GM23338 (cell line): ENCODE measurements at regions not wholly inside any gene's neighbourhood (a gene's known extent, or its start where the extent isn't known, plus 50 kb on each side); places are given as distances from the start of the nearest gene placed in this dataset.

Experiments
- ATAC-seq: fragments of 200-7000 bp; cut with Tn5 transposase; 3 replicates; pipeline ENCODE4 v1.9.1; 2020
- DNase-seq: peaks from one replicate; pipeline ENCODE4 v3.0.0-alpha.2; 2015; ENCODE audit warnings: low spot score
- H2AFZ ChIP-seq: fragments of 200-600 bp; sonication (generic); 2 replicates; pipeline ENCODE4 v1.8.0; 2016; ENCODE audit warnings: antibody characterized with exemption, mild to moderate bottlenecking, moderate library complexity
- H3F3A ChIP-seq: fragments of 200-600 bp; sonication (generic); replicated peaks from 2 replicates; pipeline ENCODE4 v1.8.0; 2017; ENCODE audit warnings: antibody characterized with exemption, mixed run types, low read depth
- H3K27ac ChIP-seq: fragments of 200-600 bp; sonication (generic); 2 replicates; pipeline ENCODE4 v1.6.1; 2016; ENCODE audit warnings: low read depth
- H3K27me3 ChIP-seq: fragments of 200-600 bp; sonication (generic); 2 replicates; pipeline ENCODE4 v1.8.0; 2016; ENCODE audit warnings: mild to moderate bottlenecking, mixed run types, moderate library complexity; ENCODE audit not compliant: insufficient read depth
- H3K36me3 ChIP-seq: fragments of 200-600 bp; sonication (generic); 2 replicates; pipeline ENCODE4 v1.8.0; 2016; ENCODE audit warnings: mild to moderate bottlenecking; ENCODE audit not compliant: insufficient read depth
- H3K4me1 ChIP-seq: fragments of 200-600 bp; sonication (generic); 2 replicates; pipeline ENCODE4 v1.8.0; 2016; ENCODE audit warnings: mild to moderate bottlenecking, moderate library complexity; ENCODE audit not compliant: insufficient read depth
- H3K4me2 ChIP-seq: fragments of 200-600 bp; sonication (generic); 2 replicates; pipeline ENCODE4 v1.7.1; 2017; ENCODE audit warnings: mixed run types
- H3K4me3 ChIP-seq: fragments of 200-600 bp; sonication (generic); 2 replicates; pipeline ENCODE4 v1.6.1; 2016; ENCODE audit warnings: mixed run types
- H3K79me2 ChIP-seq: fragments of 200-600 bp; sonication (generic); replicated peaks from 2 replicates; pipeline ENCODE4 v1.8.0; 2017; ENCODE audit warnings: mild to moderate bottlenecking; ENCODE audit not compliant: insufficient read depth
- H3K9me2 ChIP-seq: fragments of 200-600 bp; sonication (generic); 2 replicates; pipeline ENCODE4 v1.8.0; 2017; ENCODE audit not compliant: insufficient read depth
- H4K20me1 ChIP-seq: fragments of 200-600 bp; sonication (generic); replicated peaks from 2 replicates; pipeline ENCODE4 v1.8.0; 2017; ENCODE audit warnings: mild to moderate bottlenecking; ENCODE audit not compliant: insufficient read depth
- H3K27ac Mint-ChIP-seq: 2 replicates; pipeline ENCODE4 v1.8.0; 2020; ENCODE audit warnings: inconsistent platforms, mild to moderate bottlenecking, moderate library complexity, mixed read lengths
- H3K27me3 Mint-ChIP-seq: 3 replicates; pipeline ENCODE4 v1.8.0; 2022; ENCODE audit warnings: low read depth, mild to moderate bottlenecking, moderate library complexity, mixed read lengths, inconsistent platforms; ENCODE audit not compliant: insufficient read depth, poor library complexity
- H3K36me3 Mint-ChIP-seq: 3 replicates; pipeline ENCODE4 v1.8.0; 2021; ENCODE audit warnings: low read depth, mild to moderate bottlenecking, inconsistent platforms, moderate library complexity, mixed read lengths
- H3K4me1 Mint-ChIP-seq: 3 replicates; pipeline ENCODE4 v1.8.0; 2020; ENCODE audit warnings: mild to moderate bottlenecking, inconsistent platforms, mixed read lengths
- H3K4me3 Mint-ChIP-seq: 3 replicates; pipeline ENCODE4 v1.8.0; 2021; ENCODE audit warnings: moderate library complexity, mild to moderate bottlenecking, inconsistent platforms, mixed read lengths
- H3K9me3 Mint-ChIP-seq: 3 replicates; pipeline ENCODE4 v1.8.0; 2020; ENCODE audit warnings: moderate library complexity, mild to moderate bottlenecking, inconsistent platforms, mixed read lengths
- CREB1 ChIP-seq: fragments of 250-450 bp; sonication (Bioruptor Pico); IDR thresholded peaks from 2 replicates; pipeline ENCODE4 v1.5.0; 2020; ENCODE audit warnings: low read depth, mild to moderate bottlenecking, moderate library complexity
- EZH2 ChIP-seq: fragments of 200-600 bp; sonication (generic); IDR thresholded peaks from one replicate; pipeline ENCODE4 v1.8.0; 2017; ENCODE audit warnings: antibody characterized with exemption, mild to moderate bottlenecking, low read depth; ENCODE audit not compliant: unreplicated experiment
- EZH2phosphoT487 ChIP-seq: fragments of 200-600 bp; sonication (generic); IDR thresholded peaks from one replicate; pipeline ENCODE4 v1.8.1; 2018; ENCODE audit warnings: antibody characterized with exemption; ENCODE audit not compliant: unreplicated experiment
- JUNB ChIP-seq: IDR thresholded peaks from one replicate; pipeline ENCODE4 v1.6.1; 2016; ENCODE audit warnings: antibody characterized with exemption; ENCODE audit not compliant: unreplicated experiment
- NANOG ChIP-seq: IDR thresholded peaks from 2 replicates; pipeline ENCODE4 v1.6.1; 2016; ENCODE audit warnings: antibody characterized with exemption, borderline replicate concordance
- POLR2AphosphoS5 ChIP-seq: IDR thresholded peaks from 2 replicates; pipeline ENCODE4 v1.6.1; 2016; ENCODE audit warnings: antibody characterized with exemption, low read depth
- STAT1 ChIP-seq: IDR thresholded peaks from one replicate; pipeline ENCODE4 v1.6.1; 2016; ENCODE audit warnings: antibody characterized with exemption; ENCODE audit not compliant: unreplicated experiment
- ZNF114 ChIP-seq: fragments of 250-450 bp; sonication (Bioruptor Pico); IDR thresholded peaks from 2 replicates; pipeline ENCODE4 v1.5.0; 2020; ENCODE audit warnings: mild to moderate bottlenecking, moderate library complexity
- ZNF331 ChIP-seq: fragments of 250-450 bp; sonication (Bioruptor Pico); IDR thresholded peaks from 2 replicates; pipeline ENCODE4 v1.5.0; 2020; ENCODE audit warnings: low read depth, mild to moderate bottlenecking, moderate library complexity
- TF ChIP-seq, protein P1 (sequence below): IDR thresholded peaks from 2 replicates; pipeline ENCODE4 v1.6.1; 2016; ENCODE audit warnings: antibody characterized with exemption
- TF ChIP-seq, protein P2 (sequence below): fragments of 250-450 bp; sonication (Bioruptor Pico); IDR thresholded peaks from 2 replicates; pipeline ENCODE4 v1.5.0; 2020; ENCODE audit warnings: mild to moderate bottlenecking, moderate library complexity
- TF ChIP-seq, protein P3 (sequence below): IDR thresholded peaks from one replicate; pipeline ENCODE4 v1.6.1; 2018; ENCODE audit warnings: antibody characterized with exemption; ENCODE audit not compliant: unreplicated experiment

DNA sequence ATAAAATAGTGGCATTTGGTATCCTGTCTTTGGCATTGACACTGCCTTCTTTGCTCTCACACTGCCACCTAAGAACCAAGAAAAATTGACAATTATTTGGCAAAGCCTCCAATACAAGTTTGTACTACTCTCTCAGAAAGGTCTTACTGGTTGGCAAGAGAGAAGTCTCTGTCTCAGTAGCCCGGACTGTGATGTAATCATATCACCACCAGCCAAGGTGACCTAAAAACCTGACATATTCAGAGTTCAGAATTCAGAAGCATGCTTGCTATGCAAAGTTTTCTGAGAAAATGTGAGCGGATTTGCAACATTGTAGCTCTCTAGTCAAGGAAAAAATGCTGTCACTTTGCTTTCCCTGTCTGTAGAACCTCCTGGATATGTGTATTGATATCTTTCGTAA, 196.0 kb downstream of the CDH7 start:
- H3K79me2 ChIP-seq, result no peaks in the 10 kb centered on the region
- H3K4me3 ChIP-seq, result no peak overlapping the region
- Mint-ChIP-seq H3K4me3 (no peak overlapping the region), H3K27me3 (peaks cover 1% of the 10 kb centered on the region), H3K9me3 (no peaks in the 10 kb centered on the region), H3K27ac (peak overlapping the region; percentile 8; the same call in 1 of the 2 replicates), H3K36me3 (no peaks in the 10 kb centered on the region), H3K4me1 (peaks cover 47% of the 10 kb centered on the region)
- H3K9me2 ChIP-seq, result no peaks in the 10 kb centered on the region
- H3K4me1 ChIP-seq, result peaks cover 62% of the 10 kb centered on the region
- H3K4me2 ChIP-seq, result peak overlapping the region; percentile 17
- no peaks in the 10 kb centered on the region for H3K36me3 ChIP-seq
- no peak overlapping the region for H2AFZ ChIP-seq
- H3F3A ChIP-seq, result no peaks in the 10 kb centered on the region
- H3K27ac ChIP-seq, result peak overlapping the region; percentile 12; the same call in 1 of the 2 replicates
- H4K20me1 ChIP-seq, result no peaks in the 10 kb centered on the region
- ATAC-seq (no peak), DNase-seq (no peak)
- H3K27me3 ChIP-seq, result no peaks in the 10 kb centered on the region
- TF ChIP-seq ZNF331 (CRISPR knock-in tag) (no peak), NANOG (no peak)
- TF ChIP-seq, protein P1, sequence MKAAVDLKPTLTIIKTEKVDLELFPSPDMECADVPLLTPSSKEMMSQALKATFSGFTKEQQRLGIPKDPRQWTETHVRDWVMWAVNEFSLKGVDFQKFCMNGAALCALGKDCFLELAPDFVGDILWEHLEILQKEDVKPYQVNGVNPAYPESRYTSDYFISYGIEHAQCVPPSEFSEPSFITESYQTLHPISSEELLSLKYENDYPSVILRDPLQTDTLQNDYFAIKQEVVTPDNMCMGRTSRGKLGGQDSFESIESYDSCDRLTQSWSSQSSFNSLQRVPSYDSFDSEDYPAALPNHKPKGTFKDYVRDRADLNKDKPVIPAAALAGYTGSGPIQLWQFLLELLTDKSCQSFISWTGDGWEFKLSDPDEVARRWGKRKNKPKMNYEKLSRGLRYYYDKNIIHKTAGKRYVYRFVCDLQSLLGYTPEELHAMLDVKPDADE, result no peak

DNA sequence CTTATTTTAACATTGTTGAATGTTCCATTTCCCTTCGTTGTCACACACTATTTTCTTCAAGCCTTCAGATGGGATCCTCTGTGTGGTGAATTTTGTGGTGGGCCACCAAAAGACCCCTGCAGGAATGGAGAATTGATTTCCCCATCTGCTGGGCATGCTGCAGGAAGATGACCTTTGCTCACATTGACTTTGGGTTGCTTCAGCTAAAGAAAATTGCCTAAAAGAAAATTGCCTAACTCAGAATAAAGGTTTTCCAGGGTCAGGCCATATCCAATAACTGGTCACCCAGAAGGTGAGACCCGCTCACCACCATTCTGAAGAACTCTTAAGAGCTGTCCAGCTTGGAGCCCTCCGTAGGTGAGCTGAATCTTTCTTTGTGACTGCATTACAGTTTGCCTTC, 192.5 kb downstream of the CDH7 start:
- peak overlapping the region; percentile 64 for H3K4me2 ChIP-seq
- peak overlapping the region; percentile 67; the same call in 1 of the 2 replicates for H3K27ac ChIP-seq
- Mint-ChIP-seq H3K27me3 (peaks cover 1% of the 10 kb centered on the region), H3K9me3 (no peaks in the 10 kb centered on the region), H3K4me1 (peaks cover 48% of the 10 kb centered on the region), H3K36me3 (no peaks in the 10 kb centered on the region), H3K4me3 (peak overlapping the region; percentile 52), H3K27ac (peak overlapping the region; percentile 92)
- H3K4me3 ChIP-seq, result peak overlapping the region; percentile 28
- H3K27me3 ChIP-seq, result no peaks in the 10 kb centered on the region
- ATAC-seq, result no peak
- H2AFZ ChIP-seq, result peak overlapping the region; percentile 52; the same call in 1 of the 2 replicates
- H3K36me3 ChIP-seq, result no peaks in the 10 kb centered on the region
- no peaks in the 10 kb centered on the region for H4K20me1 ChIP-seq
- peaks cover 62% of the 10 kb centered on the region for H3K4me1 ChIP-seq
- no peaks in the 10 kb centered on the region for H3K9me2 ChIP-seq
- no peaks in the 10 kb centered on the region for H3K79me2 ChIP-seq
- no peaks in the 10 kb centered on the region for H3F3A ChIP-seq
- DNase-seq, result no peak
- TF ChIP-seq POLR2AphosphoS5, result no peak
- TF ChIP-seq CREB1, result no peak
- no peak for TF ChIP-seq NANOG
- no peak for TF ChIP-seq STAT1
- TF ChIP-seq EZH2phosphoT487, result no peak
- TF ChIP-seq, protein P2, sequence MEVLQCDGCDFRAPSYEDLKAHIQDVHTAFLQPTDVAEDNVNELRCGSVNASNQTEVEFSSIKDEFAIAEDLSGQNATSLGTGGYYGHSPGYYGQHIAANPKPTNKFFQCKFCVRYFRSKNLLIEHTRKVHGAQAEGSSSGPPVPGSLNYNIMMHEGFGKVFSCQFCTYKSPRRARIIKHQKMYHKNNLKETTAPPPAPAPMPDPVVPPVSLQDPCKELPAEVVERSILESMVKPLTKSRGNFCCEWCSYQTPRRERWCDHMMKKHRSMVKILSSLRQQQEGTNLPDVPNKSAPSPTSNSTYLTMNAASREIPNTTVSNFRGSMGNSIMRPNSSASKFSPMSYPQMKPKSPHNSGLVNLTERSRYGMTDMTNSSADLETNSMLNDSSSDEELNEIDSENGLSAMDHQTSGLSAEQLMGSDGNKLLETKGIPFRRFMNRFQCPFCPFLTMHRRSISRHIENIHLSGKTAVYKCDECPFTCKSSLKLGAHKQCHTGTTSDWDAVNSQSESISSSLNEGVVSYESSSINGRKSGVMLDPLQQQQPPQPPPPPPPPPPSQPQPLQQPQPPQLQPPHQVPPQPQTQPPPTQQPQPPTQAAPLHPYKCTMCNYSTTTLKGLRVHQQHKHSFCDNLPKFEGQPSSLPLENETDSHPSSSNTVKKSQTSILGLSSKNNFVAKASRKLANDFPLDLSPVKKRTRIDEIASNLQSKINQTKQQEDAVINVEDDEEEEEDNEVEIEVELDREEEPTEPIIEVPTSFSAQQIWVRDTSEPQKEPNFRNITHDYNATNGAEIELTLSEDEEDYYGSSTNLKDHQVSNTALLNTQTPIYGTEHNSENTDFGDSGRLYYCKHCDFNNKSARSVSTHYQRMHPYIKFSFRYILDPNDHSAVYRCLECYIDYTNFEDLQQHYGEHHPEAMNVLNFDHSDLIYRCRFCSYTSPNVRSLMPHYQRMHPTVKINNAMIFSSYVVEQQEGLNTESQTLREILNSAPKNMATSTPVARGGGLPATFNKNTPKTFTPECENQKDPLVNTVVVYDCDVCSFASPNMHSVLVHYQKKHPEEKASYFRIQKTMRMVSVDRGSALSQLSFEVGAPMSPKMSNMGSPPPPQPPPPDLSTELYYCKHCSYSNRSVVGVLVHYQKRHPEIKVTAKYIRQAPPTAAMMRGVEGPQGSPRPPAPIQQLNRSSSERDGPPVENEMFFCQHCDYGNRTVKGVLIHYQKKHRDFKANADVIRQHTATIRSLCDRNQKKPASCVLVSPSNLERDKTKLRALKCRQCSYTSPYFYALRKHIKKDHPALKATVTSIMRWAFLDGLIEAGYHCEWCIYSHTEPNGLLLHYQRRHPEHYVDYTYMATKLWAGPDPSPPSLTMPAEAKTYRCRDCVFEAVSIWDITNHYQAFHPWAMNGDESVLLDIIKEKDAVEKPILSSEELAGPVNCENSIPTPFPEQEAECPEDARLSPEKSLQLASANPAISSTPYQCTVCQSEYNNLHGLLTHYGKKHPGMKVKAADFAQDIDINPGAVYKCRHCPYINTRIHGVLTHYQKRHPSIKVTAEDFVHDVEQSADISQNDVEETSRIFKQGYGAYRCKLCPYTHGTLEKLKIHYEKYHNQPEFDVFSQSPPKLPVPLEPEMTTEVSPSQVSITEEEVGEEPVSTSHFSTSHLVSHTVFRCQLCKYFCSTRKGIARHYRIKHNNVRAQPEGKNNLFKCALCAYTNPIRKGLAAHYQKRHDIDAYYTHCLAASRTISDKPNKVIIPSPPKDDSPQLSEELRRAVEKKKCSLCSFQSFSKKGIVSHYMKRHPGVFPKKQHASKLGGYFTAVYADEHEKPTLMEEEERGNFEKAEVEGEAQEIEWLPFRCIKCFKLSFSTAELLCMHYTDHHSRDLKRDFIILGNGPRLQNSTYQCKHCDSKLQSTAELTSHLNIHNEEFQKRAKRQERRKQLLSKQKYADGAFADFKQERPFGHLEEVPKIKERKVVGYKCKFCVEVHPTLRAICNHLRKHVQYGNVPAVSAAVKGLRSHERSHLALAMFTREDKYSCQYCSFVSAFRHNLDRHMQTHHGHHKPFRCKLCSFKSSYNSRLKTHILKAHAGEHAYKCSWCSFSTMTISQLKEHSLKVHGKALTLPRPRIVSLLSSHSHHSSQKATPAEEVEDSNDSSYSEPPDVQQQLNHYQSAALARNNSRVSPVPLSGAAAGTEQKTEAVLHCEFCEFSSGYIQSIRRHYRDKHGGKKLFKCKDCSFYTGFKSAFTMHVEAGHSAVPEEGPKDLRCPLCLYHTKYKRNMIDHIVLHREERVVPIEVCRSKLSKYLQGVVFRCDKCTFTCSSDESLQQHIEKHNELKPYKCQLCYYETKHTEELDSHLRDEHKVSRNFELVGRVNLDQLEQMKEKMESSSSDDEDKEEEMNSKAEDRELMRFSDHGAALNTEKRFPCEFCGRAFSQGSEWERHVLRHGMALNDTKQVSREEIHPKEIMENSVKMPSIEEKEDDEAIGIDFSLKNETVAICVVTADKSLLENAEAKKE (CRISPR knock-in tag), result no peak
- no peak for TF ChIP-seq ZNF114 (CRISPR knock-in tag)
- no peak for TF ChIP-seq EZH2
- no peak for TF ChIP-seq JUNB
- TF ChIP-seq, protein P3, sequence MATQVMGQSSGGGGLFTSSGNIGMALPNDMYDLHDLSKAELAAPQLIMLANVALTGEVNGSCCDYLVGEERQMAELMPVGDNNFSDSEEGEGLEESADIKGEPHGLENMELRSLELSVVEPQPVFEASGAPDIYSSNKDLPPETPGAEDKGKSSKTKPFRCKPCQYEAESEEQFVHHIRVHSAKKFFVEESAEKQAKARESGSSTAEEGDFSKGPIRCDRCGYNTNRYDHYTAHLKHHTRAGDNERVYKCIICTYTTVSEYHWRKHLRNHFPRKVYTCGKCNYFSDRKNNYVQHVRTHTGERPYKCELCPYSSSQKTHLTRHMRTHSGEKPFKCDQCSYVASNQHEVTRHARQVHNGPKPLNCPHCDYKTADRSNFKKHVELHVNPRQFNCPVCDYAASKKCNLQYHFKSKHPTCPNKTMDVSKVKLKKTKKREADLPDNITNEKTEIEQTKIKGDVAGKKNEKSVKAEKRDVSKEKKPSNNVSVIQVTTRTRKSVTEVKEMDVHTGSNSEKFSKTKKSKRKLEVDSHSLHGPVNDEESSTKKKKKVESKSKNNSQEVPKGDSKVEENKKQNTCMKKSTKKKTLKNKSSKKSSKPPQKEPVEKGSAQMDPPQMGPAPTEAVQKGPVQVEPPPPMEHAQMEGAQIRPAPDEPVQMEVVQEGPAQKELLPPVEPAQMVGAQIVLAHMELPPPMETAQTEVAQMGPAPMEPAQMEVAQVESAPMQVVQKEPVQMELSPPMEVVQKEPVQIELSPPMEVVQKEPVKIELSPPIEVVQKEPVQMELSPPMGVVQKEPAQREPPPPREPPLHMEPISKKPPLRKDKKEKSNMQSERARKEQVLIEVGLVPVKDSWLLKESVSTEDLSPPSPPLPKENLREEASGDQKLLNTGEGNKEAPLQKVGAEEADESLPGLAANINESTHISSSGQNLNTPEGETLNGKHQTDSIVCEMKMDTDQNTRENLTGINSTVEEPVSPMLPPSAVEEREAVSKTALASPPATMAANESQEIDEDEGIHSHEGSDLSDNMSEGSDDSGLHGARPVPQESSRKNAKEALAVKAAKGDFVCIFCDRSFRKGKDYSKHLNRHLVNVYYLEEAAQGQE, result no peak
- no peak for TF ChIP-seq ZNF331 (CRISPR knock-in tag)
